CD4-positive, alpha-beta T cell treated with Interleukin-4 for 4 hours (primary cell): ENCODE measurements at regions not wholly inside any gene's neighbourhood (a gene's known extent, or its start where the extent isn't known, plus 50 kb on each side); places are given as distances from the start of the nearest gene placed in this dataset.
"Not testable (repeated sequence)": the region's sequence is repeated elsewhere in the genome, so short reads cannot be mapped to it uniquely, and the experiment has no call there.

Experiments
- DNase-seq: peaks from one replicate; pipeline ENCODE4 v3.0.0-alpha.2; 2020

GRCh38 chr7:68200051-68200670 lies 1203.5 kb downstream of the TYW1 start:
- no peak for DNase-seq

GRCh38 chr7:68203251-68203650 lies 1206.6 kb downstream of the TYW1 start:
- DNase-seq, result no peak

GRCh38 chr7:68205826-68206225 lies 1209.2 kb downstream of the TYW1 start:
- no peak for DNase-seq

GRCh38 chr7:68206946-68207485 lies 1210.4 kb downstream of the TYW1 start:
- DNase-seq, result no peak

- no peak for DNase-seq
Observed at GRCh38 chr7:68207676-68208075, 1211.0 kb downstream of the TYW1 start.

GRCh38 chr7:68209486-68209885 lies 1212.9 kb downstream of the TYW1 start:
- no peak for DNase-seq

GRCh38 chr7:68213838-68214237 lies 1217.2 kb downstream of the TYW1 start:
- DNase-seq, result no peak

- no peak for DNase-seq
Observed at GRCh38 chr7:68216051-68216450, 1219.4 kb downstream of the TYW1 start.

GRCh38 chr7:68217426-68217825 lies 1220.8 kb downstream of the TYW1 start:
- DNase-seq, result no peak

GRCh38 chr7:68218461-68218860 lies 1221.8 kb downstream of the TYW1 start:
- DNase-seq, result no peak

GRCh38 chr7:68222311-68222710 lies 1225.7 kb downstream of the TYW1 start:
- DNase-seq, result no peak

GRCh38 chr7:68224041-68224741 lies 1227.6 kb downstream of the TYW1 start:
- no peak for DNase-seq

GRCh38 chr7:68231011-68231410 lies 1234.4 kb downstream of the TYW1 start:
- DNase-seq, result not testable (repeated sequence)

GRCh38 chr7:68235937-68236336 lies 1239.3 kb downstream of the TYW1 start:
- DNase-seq, result no peak

GRCh38 chr7:68238204-68238805 lies 1241.7 kb downstream of the TYW1 start:
- DNase-seq, result no peak

- DNase-seq, result no peak
Observed at GRCh38 chr7:68243128-68243527, 1246.5 kb downstream of the TYW1 start.

GRCh38 chr7:68244389-68244788 lies 1247.8 kb downstream of the TYW1 start:
- DNase-seq, result no peak

GRCh38 chr7:68245688-68246087 lies 1249.1 kb downstream of the TYW1 start:
- DNase-seq, result no peak

- no peak for DNase-seq
Observed at GRCh38 chr7:68246189-68246633, 1249.6 kb downstream of the TYW1 start.

- DNase-seq, result no peak
Observed at GRCh38 chr7:68247126-68247525, 1250.5 kb downstream of the TYW1 start.

- no peak for DNase-seq
Observed at GRCh38 chr7:68247571-68247970, 1250.9 kb downstream of the TYW1 start.

GRCh38 chr7:68248973-68249372 lies 1252.3 kb downstream of the TYW1 start:
- no peak for DNase-seq

GRCh38 chr7:68249611-68250010 lies 1253.0 kb downstream of the TYW1 start:
- no peak for DNase-seq

- no peak for DNase-seq
Observed at GRCh38 chr7:68250143-68250542, 1253.5 kb downstream of the TYW1 start.
